8988T (cell line): ENCODE measurements at regions not wholly inside any gene's neighbourhood (a gene's known extent, or its start where the extent isn't known, plus 50 kb on each side); places are given as distances from the start of the nearest gene placed in this dataset.

Experiments
- DNase-seq: peaks from one replicate; pipeline ENCODE4 v3.0.0; 2011

- DNase-seq: no peak
Observed at GRCh38 chr18:43482600-43482999, 205.3 kb upstream of the SYT4 start.

- no peak for DNase-seq
Observed at GRCh38 chr18:43484710-43485109, 207.4 kb upstream of the SYT4 start.

GRCh38 chr18:43485545-43485963, 208.3 kb upstream of the SYT4 start:
- no peak for DNase-seq

DNA sequence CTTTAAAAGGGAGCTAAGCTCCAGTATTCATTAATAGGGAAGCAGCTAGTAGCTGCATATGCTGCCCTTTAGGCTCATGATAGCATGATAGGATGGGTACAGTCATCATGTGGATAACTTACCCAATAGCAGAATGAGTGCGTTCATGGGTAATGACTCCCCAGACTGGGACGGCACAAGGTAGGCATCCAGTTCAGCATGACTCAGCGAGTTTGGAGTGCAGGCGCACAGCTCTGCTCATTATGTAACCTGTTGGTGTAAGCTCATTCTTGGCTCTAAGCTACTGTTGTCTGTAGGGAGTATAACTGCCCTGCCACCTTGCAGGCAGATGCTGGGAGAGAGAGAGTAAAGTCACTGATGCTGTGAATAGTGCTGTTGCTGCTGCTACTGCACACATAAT, 209.2 kb upstream of the SYT4 start:
- no peak for DNase-seq

DNA sequence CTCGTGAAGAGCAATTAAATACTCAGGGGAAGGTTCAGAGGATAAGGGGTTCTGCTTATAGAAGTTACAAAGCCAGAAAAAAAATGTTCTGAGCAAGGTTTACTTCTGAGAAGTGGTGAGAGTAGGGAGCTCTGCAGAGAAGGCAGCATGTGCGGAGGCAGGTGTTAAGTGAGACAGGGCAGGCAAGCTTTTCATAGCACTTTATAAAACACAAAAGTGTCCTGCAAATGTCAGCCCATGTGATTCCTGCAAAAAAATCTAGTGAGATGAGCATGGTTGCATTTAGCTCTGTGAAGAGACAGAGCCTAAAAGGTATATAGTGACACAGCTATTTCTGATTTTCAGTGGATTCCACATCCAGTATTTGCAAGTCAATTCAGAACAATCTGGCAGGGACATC, 223.8 kb upstream of the SYT4 start:
- no peak for DNase-seq

DNA sequence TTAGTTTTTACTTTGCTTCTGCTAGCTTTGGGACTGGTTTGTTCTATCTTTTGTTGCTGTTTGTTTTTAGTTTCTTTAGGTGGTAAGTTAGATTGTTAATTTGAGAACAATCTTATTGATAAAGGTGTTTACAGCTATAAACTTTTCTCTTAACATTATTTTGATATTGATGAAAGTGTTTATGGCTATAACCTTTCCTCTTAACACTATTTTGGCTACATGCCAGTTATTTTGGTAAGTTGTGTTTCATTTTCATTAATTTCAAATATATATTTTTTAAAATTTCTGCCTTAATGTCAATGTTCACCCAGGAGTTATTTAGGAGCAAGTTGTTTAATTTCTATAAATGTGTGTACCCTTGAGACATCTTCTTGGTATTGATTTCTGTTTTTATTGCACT, 229.6 kb upstream of the SYT4 start:
- no peak for DNase-seq

- no peak for DNase-seq
Observed at GRCh38 chr18:43507842-43508481, 230.7 kb upstream of the SYT4 start.

GRCh38 chr18:43514747-43515146, 237.5 kb upstream of the SYT4 start:
- no peak for DNase-seq

DNA sequence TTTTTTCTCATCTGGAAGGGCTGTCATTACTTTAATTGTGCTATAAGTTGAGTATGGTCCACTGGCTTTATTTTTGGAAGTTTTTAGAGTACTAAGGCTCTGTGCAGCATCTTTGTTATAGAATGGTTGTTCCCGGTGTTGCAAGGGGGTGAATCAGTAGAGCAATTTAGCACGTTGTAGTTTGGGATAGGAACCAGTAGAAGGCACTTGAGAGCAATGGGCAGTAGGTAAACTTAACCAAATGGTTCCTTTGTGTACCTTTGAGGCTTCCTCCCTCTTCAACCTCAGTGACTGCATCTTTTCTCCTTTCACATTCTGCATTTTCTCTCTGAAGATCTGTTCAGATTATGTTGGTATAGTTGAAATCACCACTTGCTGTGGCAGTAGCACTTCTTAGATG, 238.2 kb upstream of the SYT4 start:
- no peak for DNase-seq

DNA sequence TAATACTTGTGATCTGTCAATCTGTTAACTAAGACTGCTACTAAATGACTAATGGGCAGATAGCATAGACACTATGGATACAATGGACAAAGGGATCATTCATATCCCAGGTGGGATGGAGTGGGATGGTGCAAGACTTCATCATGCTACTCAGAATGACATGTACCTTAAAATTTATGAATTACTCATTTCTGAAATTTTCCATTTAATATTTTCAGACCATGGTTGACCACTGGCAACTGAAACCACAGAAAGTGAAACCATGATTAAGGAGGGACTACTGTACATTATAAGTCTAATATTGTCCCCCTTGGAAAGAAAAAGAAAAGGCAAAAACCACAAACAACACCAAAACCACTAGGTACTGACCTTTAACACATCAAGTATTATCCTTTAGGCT, 247.0 kb upstream of the SYT4 start:
- no peak for DNase-seq

- DNase-seq: no peak
Observed at GRCh38 chr18:43525169-43525568, 247.9 kb upstream of the SYT4 start.

DNA sequence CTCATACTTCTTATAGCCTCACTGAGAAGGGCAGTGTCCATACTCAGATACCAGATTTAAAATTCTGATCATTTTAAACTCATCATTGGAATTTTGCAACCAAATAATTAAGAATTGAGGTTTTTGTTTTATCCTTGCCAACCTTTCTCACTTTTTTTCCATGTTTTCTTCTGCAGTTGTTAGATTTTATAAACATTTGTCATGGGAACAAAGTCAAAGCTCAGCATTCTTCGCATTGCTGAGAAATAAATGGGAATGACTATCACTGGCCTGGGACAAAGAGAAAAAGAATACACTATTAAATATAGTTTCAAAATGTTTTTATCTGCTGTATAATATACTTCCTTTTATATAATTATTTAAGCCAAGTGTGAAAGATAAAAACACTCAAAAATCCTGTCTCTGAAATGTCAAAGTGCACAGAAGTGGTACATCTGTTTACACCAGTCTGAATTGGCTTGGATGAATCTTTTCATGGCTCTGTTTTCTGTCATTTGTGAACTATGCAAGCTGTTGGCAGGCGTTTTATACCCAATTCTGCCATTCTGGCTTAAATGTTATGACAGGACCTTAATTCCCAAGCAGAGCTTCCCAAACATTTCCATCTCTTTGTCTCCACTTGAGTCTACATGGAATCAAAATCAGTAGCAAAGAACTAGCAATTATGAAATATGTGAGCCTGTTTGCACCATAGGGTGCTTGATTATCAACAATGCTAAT, 249.3 kb upstream of the SYT4 start:
- no peak for DNase-seq

DNA sequence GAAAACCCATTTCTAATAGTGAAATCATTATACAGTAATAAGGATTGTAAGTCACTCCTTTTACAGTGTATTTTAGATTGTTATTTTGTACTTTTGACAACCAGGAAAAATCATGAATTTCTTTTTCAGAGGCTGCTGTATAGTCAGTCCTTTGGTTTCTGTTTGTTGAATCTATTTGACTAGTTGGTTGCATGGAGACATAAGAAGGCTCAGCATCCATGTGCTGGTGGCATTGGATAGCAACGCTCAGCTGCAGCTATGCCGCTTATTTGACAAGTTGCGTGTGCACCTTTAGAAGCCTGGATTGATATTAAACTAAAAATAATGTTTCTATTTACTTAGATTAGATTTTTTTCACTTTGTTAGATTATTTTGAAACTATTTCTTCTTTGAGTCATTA, 254.1 kb upstream of the SYT4 start:
- DNase-seq: no peak

- no peak for DNase-seq
Observed at GRCh38 chr18:43533371-43533770, 256.1 kb upstream of the SYT4 start.

DNA sequence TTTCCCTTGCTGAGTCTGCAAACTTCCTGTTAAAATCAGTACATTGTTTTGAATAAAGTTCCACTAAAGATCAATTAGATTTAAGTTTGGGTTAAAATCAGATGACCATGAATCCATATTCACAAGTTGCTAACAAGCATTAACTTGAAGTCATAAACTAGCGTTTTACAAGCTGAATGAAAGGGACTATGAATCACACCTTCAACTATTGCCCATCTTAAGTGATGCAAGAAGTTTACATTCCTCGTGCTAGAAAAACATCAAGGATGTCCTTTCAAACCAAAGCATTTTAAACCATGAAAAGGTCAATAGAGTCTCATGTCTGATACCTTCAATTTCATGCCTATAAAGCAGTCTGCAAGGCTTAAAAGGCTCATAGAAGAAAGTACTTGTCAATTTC, 257.2 kb upstream of the SYT4 start:
- no peak for DNase-seq

DNA sequence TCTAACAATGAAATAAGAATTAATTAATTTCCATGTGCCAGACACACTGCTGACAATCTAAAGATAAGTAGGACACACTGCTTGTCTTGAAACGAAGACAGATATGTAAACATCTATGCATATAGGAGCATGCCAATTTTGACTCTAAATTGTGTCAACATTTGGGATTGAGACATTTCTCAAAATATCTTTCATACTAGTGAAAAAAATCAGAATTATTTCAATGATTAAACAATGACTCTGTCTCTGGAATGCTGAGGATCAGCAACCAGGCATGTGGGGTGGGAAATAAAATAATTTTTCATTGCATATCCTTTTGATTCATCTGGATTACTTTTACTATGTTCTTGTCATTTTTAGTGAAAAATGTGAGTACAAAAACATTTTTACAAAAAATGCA, 262.6 kb upstream of the SYT4 start:
- no peak for DNase-seq

DNA sequence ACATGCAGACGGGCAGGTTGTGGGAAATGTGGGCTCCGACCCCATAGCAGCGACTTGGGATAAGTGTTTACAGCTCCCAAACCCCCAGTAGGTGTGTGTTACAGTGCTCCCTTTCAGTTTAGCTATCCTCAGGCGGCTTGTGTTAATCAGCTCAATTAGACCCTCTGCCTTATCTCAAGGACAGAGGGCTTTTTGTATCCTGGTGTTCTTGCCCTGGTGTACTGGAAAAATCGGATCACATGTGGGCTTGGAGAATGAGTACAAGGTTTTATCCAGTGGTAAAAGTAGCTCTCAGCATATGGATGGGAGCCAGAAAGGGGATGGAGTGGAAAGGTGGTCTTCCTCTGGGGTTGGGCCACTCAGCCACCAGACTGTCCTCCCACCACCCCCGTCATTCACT, 264.7 kb upstream of the SYT4 start:
- no peak for DNase-seq

DNA sequence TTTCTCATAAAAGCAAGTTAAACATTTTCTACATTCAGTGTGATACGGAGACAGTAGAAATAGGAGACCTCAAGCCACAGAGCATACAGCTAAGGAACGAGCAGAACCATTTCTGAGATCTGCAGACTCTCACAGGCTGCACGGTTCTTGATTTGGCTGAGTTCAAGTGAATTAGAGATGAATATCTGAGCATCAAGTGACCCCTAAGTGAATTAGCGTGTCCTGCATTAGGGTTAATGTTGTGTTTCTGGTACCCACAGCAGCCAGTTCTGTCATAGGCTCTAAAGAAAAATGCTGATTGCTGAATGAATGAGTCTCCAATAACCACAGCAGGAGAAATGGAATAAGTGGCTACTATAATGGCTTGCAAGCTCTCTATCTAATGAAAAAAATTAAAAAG, 265.9 kb upstream of the SYT4 start:
- no peak for DNase-seq

DNA sequence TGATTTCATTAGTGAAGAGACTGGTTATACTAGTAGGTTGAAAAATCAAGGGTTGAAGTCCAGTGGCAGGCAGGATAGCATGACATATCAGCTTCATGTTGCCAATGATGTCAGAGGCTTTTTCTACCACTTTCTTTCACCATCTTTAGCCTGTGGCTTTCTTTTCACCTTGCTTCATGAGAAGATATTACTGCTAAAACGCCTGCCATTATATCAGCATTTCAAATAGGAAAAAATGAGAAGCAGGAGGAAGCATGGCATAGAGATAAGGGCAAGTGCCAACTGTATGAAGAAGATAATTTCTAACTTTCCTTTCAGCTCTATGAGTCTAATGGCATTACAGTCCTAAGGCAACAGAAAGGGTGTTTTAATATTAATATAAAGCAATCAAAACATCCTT, 270.2 kb upstream of the SYT4 start:
- DNase-seq: no peak

DNA sequence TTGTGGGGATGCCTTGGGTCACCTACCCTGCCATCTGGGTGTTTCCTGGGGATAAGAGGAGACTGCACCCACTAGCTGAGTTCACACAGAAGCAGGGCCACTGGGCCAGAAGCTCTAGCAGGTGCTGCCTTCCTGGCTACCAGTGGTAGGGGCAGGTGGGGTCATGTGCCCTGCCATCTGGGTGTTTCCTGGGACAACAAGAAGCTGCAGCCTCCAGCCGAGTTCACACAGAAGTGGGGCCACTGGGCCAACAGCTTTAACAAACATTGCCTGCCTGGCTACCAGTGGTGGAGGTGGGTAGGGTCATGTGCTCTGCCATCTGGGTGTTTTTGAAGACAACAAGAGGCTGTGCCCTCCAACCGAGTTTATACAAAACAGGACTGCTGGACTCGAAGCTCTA, 282.2 kb upstream of the SYT4 start:
- no peak for DNase-seq

- no peak for DNase-seq
Observed at GRCh38 chr18:43563780-43564179, 286.5 kb upstream of the SYT4 start.

- DNase-seq: no peak
Observed at GRCh38 chr18:43570593-43570992, 293.3 kb upstream of the SYT4 start.

DNA sequence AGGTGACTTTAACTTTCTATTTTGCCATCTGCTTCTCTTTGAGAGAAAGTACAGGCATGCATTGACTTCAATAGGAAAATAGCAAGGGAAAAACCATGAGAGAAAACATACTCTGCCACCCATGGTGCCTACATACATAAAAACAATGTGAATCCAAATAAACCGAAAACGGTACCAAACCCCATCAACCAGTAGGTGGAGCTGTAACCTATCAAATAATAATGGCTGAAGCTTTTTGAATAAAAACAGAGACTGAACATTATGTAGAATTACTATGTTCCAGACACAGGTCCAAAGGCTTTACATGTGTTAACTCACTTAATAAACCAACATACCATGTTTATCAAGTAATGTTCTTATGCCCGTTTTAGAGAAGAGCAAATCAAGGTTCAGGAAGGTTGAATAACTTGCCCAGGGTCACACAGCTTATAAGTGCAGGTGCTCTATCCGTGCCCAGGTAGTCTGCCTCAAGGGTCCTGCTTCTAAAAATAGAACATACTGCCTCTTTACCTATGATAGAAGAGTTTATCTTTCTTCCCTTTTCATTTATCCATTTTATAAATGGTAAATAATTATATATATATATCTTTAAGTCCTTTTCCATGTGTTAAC, 293.9 kb upstream of the SYT4 start:
- no peak for DNase-seq

DNA sequence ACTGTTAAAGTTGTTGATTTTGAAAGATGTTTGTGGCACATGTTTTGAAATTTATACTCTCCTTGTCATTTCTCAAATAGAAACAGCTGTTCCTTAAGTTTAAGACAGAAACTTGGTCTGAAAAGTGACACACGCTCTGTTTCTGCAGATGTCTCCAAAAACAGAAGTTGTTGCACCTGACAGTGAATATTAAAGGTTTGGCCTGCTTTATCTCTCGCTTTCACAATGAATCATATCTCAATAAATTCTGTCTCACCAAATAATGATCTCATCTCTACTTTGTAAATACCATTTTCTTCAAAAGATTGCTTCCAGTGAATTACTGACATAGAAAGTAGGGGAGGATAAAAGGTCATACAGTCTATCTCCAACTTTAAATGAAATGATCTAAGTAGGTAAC, 294.9 kb upstream of the SYT4 start:
- no peak for DNase-seq

GRCh38 chr18:43574974-43575373, 297.7 kb upstream of the SYT4 start:
- no peak for DNase-seq
